NCI-H1105 treated with DMSO at 0.1 percent for 48 hours (cell line): ENCODE measurements at regions not wholly inside any gene's neighbourhood (a gene's known extent, or its start where the extent isn't known, plus 50 kb on each side); places are given as distances from the start of the nearest gene placed in this dataset.

Experiments used
- DNase-seq: peaks from one replicate; lab custom pipeline; 2025; lab: John Stamatoyannopoulos, UW

DNA sequence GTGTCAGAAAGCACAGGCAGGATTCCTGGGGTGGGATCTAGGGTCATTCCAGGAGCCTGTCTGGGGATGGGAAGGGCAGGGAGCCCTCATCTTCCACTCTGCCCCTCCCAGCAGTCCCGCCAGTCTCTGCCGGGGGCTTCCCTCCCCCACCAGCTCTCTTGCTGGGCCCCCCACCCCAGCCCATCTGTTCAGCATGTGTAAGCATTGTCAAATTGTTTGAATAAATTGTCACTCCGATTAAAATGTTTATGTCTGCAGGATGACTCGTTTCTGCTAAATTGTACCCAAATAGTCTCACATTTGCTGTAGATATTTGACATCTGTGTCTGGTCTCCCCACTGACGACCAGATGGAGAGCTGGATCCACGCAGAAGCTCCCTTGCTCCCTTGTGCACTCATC is 257.6 kb downstream of the ANKRD60 start:
- no peak for DNase-seq

DNA sequence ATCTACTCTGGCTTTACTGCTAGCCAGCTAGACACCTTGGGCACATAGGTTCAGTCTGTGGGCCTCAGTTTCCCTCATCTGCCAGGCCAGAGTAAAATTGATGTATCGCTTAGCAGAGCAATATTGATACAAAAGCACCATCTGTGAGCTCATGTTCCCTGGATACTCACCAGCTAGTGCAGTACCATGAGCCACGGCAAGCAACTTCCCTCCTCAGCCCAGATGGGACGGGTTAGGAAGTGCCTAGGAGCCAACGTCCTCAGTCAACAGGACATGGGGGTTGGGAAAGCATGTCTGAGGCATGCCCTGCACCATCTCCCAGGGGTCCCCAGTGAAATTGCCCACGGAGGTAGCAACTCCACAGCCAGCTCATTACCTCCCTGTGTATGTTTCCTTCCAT is 258.3 kb downstream of the ANKRD60 start:
- no peak for DNase-seq

DNA sequence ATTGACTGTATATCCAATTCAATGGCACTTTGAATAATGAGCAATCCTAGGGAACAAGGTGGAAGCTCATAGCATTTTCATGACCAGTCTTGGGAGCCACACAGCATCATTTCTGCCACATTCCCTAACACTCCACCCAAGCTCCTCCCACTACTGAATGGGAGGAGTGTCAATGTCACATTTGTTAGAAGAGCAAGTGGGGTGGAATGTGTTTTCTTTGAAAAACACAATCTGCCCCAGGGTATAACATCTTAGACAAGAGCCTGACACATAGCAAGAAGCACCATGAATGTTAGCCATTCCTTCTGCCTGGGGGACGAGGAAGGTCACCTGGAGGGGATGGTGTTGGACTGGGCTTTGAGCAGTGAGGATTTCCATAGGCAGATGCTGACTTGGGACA is 258.3 kb upstream of the PMEPA1 start:
- DNase-seq, result no peak

DNA sequence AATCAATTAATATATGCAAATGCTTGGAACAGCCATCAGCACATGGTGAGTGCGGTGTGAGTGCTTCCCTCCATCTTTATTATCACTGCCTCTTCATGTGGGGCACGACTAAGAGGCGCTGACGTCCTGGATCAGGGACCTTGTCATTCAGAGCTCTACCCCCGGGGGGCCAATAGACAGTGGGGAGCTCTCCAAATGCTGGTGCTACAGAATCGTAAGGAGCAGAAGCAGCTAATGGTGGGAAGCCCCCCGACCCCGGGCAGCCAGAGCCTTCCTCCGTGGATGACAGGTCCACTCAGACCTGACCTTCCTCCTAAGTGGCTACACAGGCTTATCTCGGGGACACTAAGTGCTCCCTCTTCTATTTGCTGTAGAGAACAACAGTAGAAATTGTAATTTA is 257.5 kb upstream of the PMEPA1 start:
- DNase-seq, result no peak

DNA sequence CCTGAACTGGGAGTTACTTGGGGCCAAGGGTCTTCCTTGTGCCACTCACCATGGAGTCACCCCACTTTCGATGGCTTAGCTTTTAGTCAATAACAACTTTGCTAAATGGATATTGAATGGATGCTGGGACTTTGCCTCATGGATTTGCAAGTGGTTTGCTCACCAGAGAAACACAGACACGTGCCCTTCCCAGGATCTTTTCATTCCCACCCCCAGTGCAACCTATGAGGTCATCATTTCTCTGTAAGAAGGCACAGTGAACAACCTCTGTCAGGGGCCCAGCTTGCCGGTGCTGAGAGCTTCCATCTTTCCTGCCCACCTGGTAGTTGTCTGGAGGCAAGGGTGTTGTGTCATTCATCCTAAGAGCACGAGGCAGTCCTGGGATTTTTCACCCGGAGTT is 256.8 kb upstream of the PMEPA1 start:
- DNase-seq, result no peak

DNA sequence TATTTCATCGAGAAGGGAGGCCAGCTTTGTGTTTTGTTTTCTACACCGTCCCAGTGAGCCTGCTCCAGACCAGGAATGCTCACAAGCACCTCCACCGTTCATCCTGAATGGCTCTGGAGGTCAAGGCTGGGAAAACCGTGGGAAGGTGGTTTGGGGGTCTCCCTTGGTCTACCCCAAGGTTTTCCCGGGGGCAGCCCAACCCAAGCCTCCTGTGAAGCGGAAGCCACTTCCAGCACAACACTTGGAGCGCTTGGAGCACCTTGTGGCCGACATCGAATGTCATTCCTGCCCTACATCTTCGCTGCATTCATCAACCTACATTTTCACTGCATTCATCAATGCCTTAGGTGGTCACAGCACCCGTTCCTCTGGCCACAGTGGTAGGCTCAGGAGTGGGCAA is 255.6 kb upstream of the PMEPA1 start:
- no peak for DNase-seq

DNA sequence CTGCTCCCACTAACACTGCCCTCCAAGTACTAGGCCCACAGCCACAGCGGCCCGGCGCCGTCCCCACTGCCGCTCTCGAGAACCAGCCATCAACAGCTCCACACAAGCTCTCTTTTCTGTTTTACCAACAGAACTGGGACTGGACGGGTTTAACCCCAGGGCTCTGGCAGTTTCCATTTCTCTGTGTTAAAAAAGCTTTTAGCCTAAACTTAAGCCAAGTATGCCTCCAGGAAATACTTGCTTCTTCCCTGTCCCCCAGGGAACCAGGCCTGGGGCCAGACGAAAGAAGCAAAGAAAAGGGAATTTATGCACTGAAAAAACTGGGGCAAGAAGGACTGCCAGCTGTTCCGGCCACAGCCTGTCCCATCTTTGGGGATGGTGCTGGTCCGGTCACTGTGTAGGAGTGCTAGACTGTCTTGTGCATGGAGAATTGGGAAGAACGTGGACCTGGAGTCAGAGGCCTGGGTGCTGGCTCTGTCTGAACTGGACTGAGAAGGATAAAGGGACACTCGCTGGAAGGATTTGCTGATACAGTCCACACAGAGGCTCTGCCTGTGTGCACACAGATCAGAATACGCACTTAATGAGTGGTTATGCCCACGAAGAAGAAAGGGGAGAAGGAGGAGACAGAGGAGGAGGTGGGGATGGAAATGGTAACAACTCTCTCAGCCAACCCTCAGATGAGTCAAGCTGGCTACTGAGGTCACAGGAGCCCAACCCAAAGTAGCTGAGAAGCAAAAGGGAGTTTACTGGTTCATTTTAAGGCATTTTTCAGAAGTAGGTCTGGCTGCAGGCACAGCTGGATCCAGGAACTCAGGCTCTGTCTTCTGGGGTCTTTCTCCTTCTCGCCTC is 254.4 kb upstream of the PMEPA1 start:
- DNase-seq, result no peak

DNA sequence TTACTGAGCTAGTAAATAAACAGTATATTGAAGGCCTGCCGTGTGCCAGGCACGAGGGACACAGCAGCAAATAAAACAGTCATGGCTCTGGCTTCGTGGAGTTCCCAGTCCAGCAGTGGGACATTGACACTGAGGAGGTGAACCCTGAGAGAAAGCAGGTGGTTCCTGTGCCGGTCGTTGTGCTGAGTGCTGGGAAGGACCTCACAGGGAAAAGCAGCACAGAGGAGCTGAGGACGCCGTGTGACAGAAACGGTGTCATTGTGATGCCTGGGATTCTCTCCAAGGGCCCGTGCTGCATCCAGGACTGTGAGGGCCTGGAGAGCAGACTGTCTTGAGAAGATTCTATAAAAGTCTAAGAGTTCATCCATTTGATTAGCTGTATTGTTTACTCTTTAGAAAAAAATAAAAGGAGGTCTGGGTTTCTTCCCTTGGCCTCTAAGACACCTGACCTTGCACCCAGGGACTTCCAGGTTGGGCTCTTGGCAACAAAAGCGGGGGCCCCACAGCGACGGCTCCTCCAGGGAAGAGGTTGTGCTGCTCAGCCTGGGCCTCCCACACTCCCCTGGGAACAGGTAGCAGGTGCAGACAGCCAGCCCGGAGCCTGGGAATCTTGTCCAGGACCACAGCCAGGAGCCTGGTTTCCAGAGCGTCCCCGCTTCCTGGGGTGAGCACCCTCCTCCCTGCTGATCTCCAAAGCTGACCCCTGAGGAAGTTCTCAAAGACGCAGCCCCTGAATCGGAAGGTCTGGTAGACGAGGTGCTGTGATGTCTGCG is 251.2 kb upstream of the PMEPA1 start:
- no peak for DNase-seq

DNA sequence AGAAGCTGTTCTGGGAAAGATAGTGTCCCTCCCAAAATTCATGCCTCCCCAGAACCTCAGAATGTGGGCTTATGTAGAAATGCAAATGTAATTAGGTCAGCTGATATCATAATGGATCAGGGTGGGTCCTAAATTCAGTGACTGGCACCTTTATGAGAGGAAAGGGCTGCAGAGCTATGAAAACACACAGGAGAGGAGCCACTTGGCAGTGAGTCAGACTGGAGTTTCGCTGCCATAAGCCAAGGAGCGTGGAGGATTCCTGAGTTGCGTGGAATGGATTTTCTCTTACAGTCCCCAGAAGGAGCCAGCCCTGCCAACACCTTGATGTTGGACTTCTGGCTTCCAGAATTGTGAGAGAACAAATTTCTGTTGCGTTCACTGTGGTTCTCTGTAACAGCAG is 249.8 kb upstream of the PMEPA1 start:
- no peak for DNase-seq

DNA sequence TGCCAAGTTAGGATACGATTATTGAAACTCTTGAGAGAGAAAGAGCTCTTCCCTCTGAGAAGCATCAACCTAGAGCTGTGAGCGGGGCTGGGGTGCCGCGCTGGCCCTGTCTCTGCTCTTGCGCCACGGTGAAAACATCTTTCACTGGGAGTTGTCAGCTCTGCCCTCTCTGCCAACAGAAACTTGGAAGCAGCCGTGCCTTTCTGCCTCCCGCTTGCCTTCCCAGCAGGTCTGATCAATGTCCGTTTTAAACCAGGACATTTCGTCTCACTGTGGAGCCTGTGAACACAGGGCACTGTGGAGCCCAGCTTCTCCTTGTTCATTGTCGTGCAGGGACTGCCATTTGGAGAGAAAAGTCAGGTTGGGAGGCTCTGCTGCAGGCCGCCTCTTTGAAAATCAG is 249.2 kb upstream of the PMEPA1 start:
- DNase-seq, result no peak

DNA sequence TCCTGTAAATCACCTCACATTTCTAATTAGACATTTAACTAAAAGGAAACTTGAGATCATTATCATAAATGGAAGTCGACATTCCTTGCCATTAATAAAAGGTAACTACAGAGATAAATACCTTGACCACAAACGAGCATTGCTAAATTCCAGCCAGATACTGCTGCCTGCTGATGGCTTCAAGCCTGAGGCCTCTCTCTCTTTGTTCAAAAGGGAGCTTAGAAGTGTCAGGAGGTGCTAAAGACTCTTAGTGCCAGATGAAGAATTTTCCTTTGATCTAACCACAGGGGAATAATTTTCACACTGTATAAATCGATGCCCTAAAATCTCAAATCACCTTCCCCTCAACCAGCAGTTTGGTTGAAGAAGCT is 248.2 kb upstream of the PMEPA1 start:
- DNase-seq, result no peak

DNA sequence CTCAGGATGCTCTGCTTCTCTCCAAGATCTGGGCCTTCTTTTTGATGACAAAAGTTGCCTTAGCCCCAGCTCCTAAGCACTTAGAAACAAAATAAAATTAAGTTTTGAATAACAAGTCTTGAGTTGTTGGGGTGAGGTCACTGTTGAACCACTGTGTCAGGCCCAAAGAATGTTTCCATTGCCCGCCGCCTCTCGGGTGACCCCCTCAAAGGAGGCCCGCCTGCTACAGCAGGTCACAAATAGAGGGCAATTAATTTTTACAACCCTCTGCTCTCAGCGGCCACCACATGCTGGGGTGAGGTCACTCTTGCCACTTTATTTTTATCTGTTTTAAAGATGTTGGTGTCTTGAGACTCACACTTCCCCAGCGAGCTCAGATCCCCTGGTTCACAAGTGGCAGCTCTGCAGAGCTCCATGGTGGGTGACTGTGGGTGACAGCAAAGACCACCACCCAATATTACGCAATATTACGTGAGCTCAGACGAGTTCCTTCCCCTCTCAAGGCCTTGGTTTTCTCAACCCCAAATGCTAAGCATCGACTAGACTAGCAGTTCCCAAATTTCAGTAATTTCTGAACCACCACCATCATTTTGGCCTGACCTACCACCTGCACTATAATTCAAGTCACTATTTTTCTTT is 247.7 kb upstream of the PMEPA1 start:
- DNase-seq, result no peak

DNA sequence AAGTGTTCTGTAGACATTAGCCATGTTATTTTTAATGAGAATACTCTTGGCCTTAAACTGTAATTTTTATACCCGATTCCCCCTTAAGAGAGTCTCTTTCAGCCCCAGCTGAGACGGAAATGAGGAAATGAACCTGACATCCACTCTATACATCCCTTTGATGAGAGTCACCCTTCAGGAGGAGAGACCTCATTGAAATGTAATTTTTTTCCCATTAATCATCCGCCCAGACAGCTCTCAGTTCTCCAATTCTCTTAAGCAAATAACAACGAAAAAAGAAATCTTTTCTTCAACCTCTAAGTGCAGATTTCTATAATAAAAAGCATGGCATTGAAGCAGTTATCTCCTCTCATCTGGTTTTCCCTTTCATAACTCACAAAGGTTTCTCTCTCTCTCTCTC is 243.8 kb upstream of the PMEPA1 start:
- no peak for DNase-seq

DNA sequence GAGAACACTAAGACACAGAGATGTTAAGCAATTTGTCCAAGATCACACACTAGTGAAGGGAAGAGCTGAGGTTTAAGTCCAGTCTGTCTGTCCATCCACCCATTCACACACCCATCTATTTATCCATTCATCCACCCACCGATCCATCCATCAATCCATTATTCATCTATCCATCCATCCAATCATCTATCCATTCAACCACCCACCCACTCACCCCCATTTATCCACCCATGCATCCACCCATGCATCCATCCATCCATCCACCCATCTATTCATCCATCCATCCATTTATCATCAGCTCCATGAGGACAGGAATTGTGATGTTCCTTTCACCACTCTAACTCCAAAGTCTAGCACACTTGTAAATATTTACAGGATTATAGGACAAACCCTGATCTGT is 242.3 kb upstream of the PMEPA1 start:
- DNase-seq, result no peak

DNA sequence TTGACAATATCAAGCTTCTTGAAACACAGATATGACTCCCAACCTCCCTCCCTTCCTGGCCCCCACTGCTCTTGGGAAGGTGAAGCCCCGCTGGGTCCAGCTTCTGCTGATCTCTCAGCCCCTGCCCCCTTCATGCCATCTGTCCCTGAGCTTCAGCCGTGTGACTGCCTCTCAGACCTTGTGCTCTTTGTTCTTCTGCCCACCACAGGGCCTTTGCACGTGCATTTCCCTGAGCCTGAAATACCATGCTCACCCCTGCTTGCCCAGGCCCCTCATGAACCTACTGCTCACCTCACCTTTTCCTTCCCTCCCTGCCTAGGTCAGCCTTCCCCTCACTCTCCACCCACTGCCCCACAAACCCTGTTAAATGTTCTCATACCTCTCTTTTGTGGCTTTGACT is 241.7 kb upstream of the PMEPA1 start:
- DNase-seq, result no peak

DNA sequence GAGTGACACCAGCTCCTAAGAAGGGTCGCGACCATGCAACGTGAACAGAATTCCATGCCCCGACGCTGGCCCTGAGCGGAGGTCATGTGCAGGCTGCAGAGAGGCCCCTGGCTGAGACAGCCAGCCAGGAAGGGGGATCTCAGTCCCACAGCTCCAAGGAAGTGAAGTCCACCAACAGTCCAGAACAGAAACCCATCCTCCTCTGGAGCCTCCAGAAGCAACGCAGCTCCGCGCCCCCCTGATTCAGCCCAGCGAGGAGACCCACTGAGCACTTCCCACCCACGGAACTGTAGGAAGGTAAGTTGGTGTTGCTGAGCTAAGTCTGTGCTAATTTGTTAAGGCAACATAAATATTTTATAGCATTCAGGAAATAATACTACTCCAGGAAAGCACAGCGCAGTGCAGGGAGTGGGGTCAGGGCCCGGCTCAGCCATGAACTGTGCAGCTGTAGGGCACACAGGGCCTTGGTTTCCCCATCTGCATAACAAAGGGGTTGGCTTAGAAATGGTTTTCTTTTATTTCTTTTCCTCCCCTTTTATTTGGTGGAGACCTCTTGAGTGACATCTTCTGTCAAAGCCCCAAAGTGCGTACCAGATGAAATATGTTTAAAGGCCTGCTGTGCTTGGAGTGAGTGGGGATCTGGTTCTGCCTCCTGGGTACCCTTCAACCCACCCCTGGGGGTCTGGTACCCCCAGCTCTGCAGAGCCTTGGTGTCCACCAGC is 241.1 kb upstream of the PMEPA1 start:
- no peak for DNase-seq

DNA sequence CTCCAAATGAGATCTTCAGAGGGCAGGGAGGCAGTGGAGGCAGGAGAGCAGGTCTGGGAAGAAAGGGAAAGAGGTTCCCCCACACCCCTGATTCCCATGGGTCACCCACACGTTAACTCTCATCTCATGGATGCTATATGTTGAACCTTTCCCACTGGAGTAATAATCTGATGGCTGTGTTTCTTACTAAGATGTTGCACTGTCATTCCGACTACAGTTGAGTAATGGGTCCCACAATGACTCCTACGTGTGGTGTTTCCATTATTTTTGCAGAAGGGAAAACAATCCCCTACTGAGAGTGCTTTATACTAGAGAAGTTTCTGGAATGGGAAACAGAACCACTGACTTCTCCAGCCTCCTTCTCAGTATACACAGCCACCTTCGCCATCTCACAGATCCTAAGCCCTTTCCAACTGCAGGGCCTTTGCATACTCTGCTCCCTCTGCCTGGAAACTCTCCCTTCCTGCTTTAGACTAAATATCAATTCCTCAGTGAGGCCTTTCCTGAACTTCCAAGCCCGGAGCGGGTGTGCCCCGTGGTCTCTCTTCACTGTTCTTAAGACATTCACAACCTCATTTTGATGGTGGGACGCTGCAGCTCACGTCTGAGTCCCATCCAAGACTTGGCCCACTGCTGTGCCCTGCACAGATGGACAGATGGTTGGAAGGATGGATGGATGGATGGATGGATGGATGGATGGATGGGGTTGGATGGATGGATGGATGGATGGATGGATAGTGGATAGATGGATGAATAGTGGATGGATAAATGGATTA is 238.6 kb upstream of the PMEPA1 start:
- DNase-seq, result no peak

DNA sequence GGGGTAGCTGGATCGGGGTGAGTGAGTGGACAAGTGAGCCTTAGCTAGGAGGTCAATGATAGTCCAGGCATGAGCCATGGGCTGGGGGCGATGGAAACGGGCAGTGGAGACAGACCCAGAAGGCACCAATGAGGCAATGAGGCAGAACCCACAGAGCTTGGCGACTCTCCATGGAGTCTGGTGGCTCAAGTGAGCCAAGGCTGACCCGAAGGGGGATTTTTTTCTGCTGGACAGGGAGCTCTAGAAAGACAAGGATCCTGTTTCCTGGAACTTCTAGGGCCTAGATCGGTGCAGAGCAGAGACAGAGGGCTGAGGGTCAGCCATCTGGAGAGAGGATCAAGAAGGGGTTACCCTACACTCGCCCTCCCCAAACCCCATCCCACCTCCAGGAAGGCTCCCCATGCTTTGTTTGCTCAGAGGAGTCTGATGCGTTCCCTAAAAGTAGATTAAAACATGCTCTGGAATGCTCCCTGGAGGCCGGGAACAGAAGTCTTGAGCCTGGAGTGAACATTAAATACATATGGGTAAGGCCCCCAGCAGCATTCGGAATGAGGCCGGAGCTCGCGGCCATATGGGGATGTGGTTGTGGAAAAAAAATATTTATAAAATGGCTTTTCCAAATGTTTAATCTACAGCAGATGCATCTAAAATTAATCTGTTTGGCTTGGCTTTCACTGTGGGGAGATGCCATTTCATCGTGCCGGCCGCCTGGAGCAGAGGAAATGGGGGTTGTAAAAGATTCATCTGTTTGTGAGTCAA is 237.8 kb upstream of the PMEPA1 start:
- DNase-seq, result no peak

DNA sequence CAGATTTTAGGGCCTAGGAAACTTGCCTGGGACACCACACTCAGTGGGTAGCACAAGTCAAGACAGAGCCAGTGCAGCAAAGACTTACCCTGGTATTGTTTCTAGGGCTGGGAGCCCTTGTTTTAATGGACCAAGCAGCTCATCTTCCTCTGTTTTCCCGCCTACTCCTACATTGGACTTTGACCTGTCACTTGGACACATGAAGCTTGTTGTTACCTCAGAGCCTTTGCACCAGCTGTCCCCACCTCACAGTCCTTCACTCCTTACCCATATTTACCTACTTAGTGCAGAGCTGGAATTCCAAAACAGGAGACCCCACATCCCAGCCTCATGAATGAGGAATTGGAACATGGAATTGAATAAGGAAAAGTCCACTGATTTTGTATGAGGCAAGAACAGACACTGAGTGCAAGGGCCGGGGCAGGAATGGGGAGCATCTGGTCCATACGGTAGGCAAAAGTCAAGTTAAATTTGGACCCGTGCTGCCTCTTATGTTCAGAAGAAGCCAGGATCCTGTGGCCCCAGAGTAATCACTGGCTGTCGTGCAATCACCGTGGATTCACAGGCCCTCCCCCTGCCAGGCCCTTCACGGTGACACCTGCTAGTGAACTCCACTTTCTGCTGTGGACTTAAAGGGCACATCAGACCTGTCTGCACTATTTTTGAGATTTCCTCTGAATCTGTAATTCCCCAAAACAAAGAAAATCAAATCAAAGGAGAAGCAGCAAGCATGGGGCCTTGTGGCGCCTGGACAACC is 236.9 kb upstream of the PMEPA1 start:
- DNase-seq, result no peak

DNA sequence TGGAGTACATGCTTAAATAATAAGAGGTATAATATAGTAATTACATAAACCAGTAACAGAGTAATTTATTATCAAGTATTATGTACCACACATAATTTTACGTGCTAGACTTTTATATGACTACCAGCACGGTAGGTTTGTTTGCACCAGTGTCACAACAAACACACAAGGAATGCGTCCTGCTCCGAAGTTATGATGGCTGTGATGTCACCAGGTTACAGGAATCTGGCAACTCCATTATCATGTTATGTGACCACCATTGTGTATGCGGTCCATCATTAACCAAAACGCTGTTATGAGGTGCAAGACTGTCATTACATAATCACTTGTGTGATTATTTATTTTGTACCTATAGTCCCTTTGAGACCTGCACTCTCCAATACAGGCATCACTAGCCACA is 235.2 kb upstream of the PMEPA1 start:
- no peak for DNase-seq
